HUDEP-2 (cell line): ENCODE measurements at regions not wholly inside any gene's neighbourhood (a gene's known extent, or its start where the extent isn't known, plus 50 kb on each side); places are given as distances from the start of the nearest gene placed in this dataset.

ENCODE experiments used
- DNase-seq, 76 experiments: peaks; one replicate each; lab custom pipeline; 2025; ENCODE audit not compliant: unreplicated experiment in 76 of 76; lab: John Stamatoyannopoulos, UW

GRCh38 chr15:66941791-66942190 lies 123.6 kb upstream of the SMAD3 start:
- DNase-seq = no peak

- no peak for DNase-seq
These were observed 122.6 kb upstream of the SMAD3 start for GRCh38 chr15:66942649-66943390.

DNA sequence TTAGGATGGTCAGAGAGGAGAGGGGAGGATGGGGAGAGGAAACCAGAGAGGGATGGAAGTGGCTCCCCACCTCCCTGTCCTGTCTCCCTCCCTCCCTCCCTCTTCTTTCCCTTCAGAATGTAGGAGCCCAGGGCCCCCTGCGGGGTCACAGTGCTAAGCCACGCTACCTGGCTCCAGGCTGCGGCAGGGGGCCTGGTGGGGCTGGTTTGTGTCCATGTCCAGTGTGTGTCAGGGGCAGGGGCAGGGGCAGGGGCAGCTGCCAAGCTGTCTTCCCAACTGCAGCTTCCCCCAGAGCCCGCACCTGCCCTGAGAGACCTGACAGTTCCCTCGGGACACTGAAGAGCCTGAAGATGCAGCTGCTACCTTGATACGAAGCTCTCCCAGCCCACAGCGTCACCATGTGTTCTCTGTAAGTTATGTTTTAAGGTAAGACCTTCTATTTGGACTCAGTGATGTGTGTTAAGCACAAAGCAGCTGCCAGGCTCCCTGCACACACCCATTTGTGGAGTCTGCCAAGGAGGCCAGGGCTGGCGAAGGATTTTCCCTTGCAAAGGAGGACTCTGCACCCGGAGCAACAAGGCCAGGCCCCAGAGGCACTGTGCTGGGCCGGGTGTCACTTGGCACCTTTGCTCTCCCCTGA lies 121.8 kb upstream of the SMAD3 start:
- DNase-seq = no peak

- DNase-seq = no peak
These were observed 121.3 kb upstream of the SMAD3 start for GRCh38 chr15:66944121-66944520.

GRCh38 chr15:66945286-66945685 lies 120.1 kb upstream of the SMAD3 start:
- DNase-seq = no peak

GRCh38 chr15:66945842-66946241 lies 119.6 kb upstream of the SMAD3 start:
- DNase-seq = no peak

GRCh38 chr15:66946578-66947164 lies 118.7 kb upstream of the SMAD3 start:
- peak in 54 of 76 experiments; percentile 2 to 67 (median 35) for DNase-seq

GRCh38 chr15:66947471-66947870 lies 117.9 kb upstream of the SMAD3 start:
- DNase-seq = no peak

- peak in 9 of 76 experiments; percentile 4 to 47 (median 27) for DNase-seq
These were observed 117.1 kb upstream of the SMAD3 start for GRCh38 chr15:66948294-66948693.

- DNase-seq = no peak
These were observed 115.3 kb upstream of the SMAD3 start for GRCh38 chr15:66950114-66950513.

DNA sequence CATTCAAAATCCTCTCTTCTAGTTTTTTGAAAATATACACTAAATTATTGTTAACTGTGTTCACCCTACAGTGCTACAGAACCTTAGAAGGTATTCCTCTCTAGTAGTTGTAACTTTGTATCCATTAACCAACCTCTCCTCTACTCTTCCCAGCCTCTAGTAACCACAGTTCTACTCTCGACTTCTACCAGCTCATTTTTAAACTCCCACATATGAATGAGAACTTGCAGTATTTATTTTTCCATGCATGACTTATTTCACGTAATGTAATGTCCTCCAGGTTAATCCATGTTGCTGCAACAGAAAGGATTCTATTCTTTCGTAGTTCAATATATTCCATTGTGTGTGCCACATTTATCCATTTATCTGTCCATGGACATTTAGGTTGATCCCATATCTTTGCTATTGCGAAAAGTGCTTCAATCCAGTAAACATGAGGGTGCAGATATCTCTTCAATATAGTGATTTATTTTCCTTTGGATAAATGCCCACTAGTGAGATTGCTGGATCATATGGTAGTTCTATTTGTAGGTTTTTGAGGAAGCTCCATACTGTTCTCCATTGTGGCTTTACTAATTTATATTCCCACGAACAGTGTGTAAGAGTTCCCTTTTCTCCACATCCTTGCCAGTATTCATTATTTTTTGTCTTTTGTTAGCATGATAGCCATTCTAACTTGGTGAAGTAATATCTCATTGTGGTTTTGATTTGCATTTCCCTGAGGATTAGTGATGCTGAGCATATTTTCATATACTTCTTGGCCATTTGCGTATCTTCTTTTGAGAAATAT lies 113.7 kb upstream of the SMAD3 start:
- DNase-seq = no peak

DNA sequence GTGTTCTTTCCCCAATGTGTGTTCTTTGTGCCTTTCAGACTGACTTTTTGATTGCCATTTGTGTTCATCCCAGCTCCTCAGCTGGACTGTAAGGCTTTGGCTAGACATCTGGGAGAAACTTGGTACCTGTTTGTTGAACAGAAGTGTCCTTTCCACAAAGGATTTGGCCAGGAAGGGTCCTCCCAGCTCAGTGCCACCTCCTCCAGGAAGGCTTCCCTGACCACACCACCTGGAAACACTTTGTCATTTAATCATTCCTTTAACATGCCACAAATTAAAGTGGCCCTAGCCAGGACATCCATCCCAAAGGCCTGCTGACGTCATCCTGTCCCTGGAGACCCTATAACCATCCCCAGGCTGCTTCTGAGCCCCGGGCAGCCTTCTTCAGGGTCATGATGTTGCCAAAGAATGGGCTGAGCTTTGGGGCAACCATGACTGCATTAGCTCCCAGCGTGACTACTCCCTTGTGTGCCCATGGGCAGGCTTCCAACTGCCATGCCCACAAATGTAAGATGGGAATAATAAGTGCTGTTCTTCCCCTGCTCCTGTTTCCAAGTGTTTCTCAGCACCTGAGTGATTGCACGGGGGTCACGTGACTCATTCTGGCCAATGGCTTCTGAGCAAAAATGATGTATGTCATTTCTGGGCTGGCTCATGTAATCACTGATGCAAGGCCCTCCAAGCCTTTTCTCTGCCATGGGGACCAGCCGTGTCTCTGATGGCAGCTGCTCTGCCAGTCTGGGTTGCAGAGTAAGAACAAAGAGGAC lies 112.5 kb upstream of the SMAD3 start:
- no peak for DNase-seq

DNA sequence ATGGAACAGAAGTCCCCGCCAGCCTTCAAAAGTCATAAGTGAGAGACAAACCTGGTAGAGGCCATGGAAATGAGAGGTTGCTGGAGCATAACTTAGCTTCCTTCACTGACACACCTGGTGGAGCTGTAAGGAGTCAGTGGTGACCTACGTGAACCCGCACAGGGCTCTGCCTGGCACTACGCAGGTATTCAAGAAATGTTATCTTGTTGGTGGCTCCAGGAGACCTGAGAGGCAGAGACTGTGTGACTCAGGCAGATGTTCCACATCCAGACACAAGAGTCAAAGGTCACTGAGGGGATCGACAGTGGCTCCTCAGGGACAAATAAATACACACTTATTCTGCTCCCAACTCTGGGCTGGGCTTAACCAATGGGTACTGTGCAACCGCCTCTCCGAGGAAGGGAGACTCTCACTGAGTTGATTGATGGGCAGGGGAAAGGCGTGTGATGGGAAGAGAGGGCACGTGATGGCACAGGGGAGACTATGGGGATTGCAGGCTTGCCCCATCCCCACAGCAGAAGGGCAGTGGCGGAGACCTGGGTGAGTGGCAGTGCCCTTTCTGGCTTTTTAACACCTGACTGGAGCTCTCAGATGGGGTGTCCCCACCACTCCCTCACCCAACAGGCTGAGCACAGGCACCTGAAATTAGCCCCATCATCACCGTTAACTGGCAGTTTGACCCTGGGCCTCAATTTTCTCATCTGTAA lies 111.7 kb upstream of the SMAD3 start:
- no peak for DNase-seq

DNA sequence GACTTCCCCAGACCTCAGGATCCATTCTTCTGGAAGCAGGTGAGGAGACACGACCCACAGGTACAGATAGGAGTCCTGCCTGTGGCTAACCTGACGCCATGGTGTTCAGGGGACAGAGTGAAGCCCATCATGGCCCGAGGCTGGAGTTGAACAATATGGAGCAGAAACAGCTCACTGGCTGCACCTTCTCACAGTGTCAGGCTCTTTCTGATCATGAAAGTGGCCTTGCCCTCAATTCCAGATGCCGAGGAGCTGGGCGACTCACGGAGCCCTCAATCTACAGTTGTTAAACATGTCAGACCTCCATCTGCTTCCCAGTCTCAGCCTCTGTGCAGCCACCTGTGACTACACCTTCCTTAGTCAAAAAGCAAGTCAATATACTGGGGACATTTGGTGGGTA lies 110.8 kb upstream of the SMAD3 start:
- DNase-seq = no peak

- no peak for DNase-seq
These were observed 110.3 kb upstream of the SMAD3 start for GRCh38 chr15:66955001-66955516.

DNA sequence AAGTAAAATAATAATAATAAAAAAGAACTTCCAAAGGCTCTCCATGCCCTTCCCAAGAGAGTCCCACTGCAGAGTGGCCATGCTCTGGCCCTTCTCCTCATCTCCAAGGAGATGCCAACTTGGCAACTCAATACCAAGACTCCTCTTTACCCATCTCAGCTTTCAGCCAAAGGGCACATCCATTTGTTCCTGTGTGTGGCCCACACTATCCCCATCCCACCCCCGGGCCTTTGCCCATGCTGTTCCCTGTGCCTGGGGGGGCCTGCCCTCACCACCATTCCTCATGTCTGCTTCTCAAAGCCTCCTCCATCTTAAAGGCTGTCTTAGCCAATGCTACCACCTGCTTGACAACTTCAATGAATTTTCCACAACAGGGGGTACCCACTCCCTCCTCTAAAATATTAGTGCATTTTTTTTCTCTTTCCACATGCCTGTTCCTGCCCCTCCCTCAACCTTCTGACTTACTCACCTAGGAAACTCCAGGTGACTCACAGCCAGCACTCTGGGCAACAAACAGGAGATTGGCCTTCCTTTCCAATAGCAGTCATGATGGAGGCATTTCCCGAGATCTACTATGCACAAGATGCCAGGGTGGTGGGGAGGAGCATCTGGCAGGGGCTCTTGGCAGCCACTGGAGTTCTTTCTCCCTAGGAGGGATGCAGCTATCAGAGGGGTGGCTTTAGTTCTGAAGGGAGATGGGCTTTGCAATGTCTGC lies 109.4 kb upstream of the SMAD3 start:
- DNase-seq = no peak

DNA sequence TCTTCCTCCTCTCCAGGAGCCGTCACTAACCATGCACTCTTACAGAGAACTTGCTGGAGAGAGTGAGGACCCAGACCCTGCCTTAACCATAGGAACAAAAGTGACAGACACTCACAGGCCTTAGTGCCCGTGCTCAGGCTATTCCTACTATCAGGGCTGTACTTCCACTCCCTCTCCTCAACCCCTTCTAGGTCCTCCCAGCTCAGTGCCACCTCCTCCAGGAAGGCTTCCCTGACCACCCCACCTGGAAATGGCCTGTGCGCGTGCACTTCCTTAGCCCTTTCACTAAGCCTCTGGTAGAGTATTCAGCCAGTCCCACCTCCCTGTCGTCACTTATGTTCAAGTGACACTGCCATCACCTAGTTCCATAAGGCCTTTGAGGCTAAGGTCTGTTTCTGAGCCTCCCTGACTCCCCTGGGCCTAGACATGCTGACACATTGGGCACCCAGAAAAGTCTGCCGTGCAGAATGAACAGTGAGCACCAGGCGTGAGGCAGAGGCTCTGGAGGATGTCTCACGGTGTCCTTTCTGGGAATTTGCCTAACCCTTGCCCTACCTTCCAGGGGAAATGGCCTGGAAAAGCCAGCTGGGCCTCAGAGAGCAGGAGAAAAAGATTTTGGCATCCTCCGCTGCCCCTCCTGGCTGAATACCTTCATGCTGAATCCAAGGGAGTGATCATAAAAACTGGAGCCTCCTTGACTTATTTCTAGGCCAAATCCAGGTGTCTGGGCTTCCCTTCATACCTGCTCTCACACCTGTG lies 108.6 kb upstream of the SMAD3 start:
- DNase-seq = no peak

DNA sequence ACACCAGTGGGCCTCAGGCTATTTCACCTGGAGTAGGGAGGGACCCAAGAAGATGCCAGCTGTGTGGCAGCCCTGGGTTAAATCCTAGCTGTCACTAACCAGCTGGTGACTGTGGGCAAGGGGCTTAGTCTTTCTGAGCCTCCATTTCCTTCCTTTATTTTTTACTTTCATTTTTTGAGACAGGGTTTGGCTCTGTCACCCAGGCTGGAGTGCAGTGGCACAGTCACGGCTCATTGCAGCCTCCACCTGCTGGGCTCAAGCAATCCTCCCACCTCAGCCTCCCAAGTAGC lies 108.0 kb upstream of the SMAD3 start:
- no peak for DNase-seq

GRCh38 chr15:66959066-66959465 lies 106.3 kb upstream of the SMAD3 start:
- DNase-seq = no peak
